Muscle of back (tissue), 3 donors: ENCODE measurements at regions not wholly inside any gene's neighbourhood (a gene's known extent, or its start where the extent isn't known, plus 50 kb on each side); places are given as distances from the start of the nearest gene placed in this dataset.

Experiments
- DNase-seq, 3 donors: peaks; one replicate each; pipeline versions ENCODE4 v3.0.0 to v3.0.0-alpha.2; 2013

GRCh38 chr4:54988655-54989054 lies 136.7 kb downstream of the KDR start:
- DNase-seq: no peak

GRCh38 chr4:54986095-54986846 lies 139.1 kb downstream of the KDR start:
- DNase-seq: no peak

DNA sequence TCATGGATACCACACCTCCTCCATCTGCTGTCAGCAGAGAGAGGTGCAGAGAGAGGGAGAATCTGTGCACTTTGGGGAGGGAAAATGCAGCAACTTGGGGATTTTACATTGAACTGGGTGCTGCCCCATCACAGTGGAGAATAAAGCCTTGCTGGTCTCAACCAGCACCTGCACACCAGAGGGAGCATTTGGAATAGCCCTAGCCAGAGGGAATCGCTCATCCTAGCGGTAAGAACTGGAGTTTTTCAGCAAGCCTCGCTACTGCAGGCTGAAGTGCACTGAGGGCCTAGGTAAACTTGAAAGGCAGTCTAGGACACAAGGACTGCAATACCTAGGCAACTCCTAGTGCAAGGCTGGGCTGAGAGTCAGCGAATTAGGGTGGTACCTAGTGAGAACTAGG lies 148.7 kb downstream of the KDR start:
- DNase-seq: no peak

- no peak for DNase-seq
Measured at GRCh38 chr4:54976031-54976430, 149.4 kb downstream of the KDR start.

DNA sequence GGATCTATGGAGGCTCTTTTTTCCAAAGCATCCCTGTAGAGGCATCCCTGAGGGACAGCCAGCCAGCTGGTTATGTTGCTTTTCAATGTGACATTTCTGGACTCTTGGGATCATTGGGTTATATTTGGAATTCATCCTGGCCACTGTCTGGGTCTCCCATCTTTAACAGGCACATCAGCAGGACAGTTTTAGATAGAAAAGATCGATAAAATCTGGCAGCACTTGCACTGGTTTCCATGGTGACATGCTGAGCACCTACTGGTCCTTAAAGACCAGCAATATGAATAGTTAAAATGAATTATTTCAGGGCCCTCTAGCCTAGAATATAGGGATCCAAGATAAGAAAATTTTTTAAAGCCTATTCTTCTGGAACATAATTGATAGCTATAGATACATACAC lies 151.6 kb downstream of the KDR start:
- no peak for DNase-seq

- peak; percentile 31 to 65 (median 33) for DNase-seq
Measured at GRCh38 chr4:54971474-54971950, 153.9 kb downstream of the KDR start.

DNA sequence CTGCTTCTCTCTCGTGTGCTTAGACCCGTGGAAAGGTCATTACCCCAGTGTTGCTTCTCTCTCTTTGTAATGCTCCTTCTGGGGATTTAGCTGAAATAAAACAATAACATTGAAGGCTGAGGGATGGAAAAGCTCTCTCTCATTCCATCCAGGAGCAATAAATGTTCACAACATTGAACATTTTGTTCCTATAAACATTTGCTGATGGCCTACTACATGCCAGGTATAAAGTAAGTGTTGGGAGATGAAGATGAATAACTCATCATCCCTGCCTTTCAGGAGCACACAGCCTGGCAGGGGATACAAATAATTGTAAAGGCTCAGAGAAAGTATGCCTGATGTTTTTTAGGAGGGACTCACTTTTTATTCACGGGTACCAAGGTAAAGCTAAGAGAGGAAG lies 158.1 kb downstream of the KDR start:
- no peak for DNase-seq

- peak in 1 of 3 donors; percentile 65 for DNase-seq
Measured at GRCh38 chr4:54961357-54961975, 163.9 kb downstream of the KDR start.

DNA sequence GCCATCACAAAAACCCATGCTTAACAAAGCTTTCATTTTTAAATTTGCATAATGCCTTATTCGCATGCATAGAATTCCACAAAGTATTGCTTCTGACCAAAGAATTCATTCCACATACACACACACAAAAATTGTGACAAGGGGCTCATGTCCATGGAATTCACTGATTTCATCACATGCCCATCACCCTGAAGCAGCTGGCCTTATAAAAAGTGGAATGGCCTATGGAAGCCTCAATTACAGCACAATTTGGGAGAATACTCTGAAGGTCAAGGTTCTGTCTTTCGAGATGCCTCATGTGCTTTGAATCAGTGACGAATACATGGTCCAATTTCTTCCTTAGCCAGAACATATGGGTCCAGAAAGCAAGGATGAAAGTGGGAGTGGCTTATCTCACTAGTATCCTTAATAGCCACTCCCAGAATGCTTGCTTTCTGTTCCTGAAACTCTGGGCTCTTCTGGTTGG lies 165.7 kb downstream of the KDR start:
- DNase-seq: peak in 1 of 3 donors; percentile 81

GRCh38 chr4:54959131-54959530 lies 166.3 kb downstream of the KDR start:
- DNase-seq: no peak

DNA sequence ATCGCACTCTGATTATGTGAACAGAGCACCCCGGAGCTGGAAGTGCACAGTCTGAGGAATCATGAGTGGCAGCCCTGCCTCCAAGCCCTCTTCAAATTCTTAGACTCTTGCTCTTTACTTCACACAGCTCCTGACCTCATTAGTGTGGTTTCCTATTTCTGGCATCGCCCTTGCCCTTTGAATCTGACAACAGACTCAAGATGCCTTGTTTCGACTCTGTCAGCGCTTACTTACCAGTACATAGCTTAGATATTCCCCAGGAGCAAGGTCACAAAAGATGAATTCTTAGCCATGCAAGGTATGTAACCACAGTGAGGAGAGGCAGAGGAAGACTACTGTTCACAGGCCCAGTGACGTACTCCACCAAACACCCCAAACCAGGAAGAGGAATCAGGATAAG lies 167.2 kb downstream of the KDR start:
- DNase-seq: no peak

GRCh38 chr4:54954656-54955388 lies 170.6 kb downstream of the KDR start:
- no peak for DNase-seq

GRCh38 chr4:54946741-54947140 lies 178.7 kb downstream of the KDR start:
- no peak for DNase-seq

GRCh38 chr4:54945838-54946237 lies 179.6 kb downstream of the KDR start:
- peak in 2 of 3 donors; percentile 7 to 20 for DNase-seq

GRCh38 chr4:54942721-54943120 lies 182.7 kb downstream of the KDR start:
- DNase-seq: peak in 2 of 3 donors; percentile 17 to 57

DNA sequence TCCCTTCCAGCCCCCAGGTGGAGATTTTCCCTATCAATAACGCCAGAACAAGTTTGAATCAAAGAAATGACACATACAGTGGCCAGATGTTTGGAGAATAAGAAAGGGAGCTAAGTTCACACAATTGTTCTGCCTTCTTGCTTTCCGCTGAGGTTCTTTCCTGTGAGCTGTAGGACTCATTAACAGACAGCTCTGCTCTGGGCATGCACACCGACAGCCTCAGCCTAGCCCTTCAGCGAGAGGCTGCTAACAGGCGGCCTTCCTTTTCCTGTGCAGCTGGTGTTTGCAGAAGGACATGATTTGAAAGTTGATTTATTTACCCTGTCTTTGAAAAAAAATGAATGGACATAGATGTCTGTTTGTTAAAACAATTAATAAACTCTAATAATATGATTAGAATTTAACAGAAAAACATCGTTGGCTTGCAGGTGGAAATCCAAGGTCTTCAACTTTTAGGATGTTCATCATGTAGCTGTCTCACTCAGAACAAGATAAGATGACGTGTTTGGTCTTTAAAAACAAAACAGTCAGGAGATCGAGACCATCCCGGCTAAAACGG lies 183.3 kb downstream of the KDR start:
- peak; percentile 14 to 64 (median 30) for DNase-seq

- DNase-seq: no peak
Measured at GRCh38 chr4:54940996-54941865, 184.2 kb downstream of the KDR start.

DNA sequence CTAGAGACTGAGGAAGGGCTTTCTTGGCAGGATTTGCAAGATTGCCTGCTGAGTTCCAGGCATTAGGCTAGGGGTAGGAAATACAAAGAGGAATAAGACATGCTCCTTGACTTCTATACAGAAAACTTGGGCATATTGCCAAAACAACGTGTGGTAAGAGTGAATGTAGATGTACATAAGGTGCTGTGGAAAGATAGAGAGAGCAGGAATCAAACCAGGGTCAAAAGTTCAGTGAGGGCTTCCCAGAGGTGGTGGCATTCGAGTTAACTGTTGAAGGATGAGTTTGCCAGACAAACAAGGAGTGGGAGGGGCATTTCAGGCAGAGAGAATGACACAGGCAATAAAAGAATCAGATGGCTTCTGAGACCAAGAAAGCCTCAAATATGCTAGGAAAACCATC lies 187.9 kb downstream of the KDR start:
- no peak for DNase-seq

DNA sequence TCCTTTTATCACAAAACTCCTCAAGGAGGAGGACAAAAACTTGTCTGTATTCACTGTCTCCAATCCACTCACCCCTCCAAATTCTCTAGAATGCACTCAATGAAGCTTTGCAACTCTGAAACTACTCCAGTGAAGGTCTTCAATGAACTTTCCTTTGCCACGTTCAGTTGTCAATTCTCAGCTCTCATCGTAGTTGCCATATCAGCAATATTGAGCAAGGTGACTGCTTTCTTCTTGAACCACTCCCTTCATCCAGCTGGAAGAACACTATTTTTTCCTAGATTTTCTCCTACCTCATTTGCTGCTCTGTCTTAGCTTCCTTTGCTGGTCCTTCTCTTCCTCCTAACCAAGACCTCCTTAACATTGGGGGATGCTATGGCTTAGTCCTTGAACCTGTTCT lies 191.8 kb downstream of the KDR start:
- no peak for DNase-seq

DNA sequence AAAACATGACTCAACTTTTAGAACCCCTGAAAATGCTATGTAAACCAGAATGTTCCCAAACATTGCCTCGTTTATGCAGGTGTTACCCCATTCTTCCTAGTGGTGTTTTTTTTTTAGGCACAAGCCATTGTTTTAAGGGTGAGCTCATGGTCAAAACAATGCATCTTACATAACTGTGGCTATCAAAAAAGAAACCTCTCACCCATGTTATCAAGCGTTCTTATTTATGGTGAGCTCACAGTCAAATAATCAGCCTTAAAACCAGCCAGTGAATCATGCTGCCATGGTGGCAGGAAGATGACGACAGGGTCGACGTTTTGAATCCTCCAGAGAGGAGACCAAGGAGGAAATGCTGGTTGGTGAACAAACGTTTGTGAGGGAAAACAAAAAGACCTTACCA lies 195.2 kb downstream of the KDR start:
- DNase-seq: no peak

- DNase-seq: peak in 1 of 3 donors; percentile 54
Measured at GRCh38 chr4:54929459-54929858, 195.9 kb downstream of the KDR start.
